GM18508 (cell line): ENCODE measurements at regions not wholly inside any gene's neighbourhood (a gene's known extent, or its start where the extent isn't known, plus 50 kb on each side); places are given as distances from the start of the nearest gene placed in this dataset.

Source experiments
- ATAC-seq: cut with Tn5 transposase; IDR thresholded peaks from one replicate; pipeline ENCODE4 v1.9.1; 2021; ENCODE audit warnings: moderate number of reproducible peaks; ENCODE audit not compliant: insufficient read depth, unreplicated experiment

GRCh38 chr1:209260136-209260535 lies 323.4 kb upstream of the CAMK1G start:
- ATAC-seq: no peak

- ATAC-seq: no peak
Measured at GRCh38 chr1:209262631-209263030, 320.9 kb upstream of the CAMK1G start.

- ATAC-seq: no peak
Measured at GRCh38 chr1:209265301-209265700, 318.2 kb upstream of the CAMK1G start.

- ATAC-seq: no peak
Measured at GRCh38 chr1:209266590-209267205, 316.8 kb upstream of the CAMK1G start.

- no peak for ATAC-seq
Measured at GRCh38 chr1:209267968-209268367, 315.5 kb upstream of the CAMK1G start.

GRCh38 chr1:209268479-209268878 lies 315.0 kb upstream of the CAMK1G start:
- no peak for ATAC-seq

GRCh38 chr1:209276321-209276720 lies 307.2 kb upstream of the CAMK1G start:
- ATAC-seq: no peak

GRCh38 chr1:209277662-209278061 lies 305.9 kb upstream of the CAMK1G start:
- ATAC-seq: no peak

- ATAC-seq: no peak
Measured at GRCh38 chr1:209291715-209292114, 291.8 kb upstream of the CAMK1G start.

- no peak for ATAC-seq
Measured at GRCh38 chr1:209302779-209303568, 280.5 kb upstream of the CAMK1G start.

GRCh38 chr1:209304166-209304565 lies 279.3 kb upstream of the CAMK1G start:
- no peak for ATAC-seq

GRCh38 chr1:209305221-209305954 lies 278.1 kb upstream of the CAMK1G start:
- ATAC-seq: no peak

GRCh38 chr1:209307846-209308245 lies 275.7 kb upstream of the CAMK1G start:
- no peak for ATAC-seq

- no peak for ATAC-seq
Measured at GRCh38 chr1:209309198-209309597, 274.3 kb upstream of the CAMK1G start.

- ATAC-seq: no peak
Measured at GRCh38 chr1:209311770-209312169, 271.7 kb upstream of the CAMK1G start.

GRCh38 chr1:209316929-209317328 lies 266.6 kb upstream of the CAMK1G start:
- no peak for ATAC-seq

- ATAC-seq: no peak
Measured at GRCh38 chr1:209318181-209319056, 265.1 kb upstream of the CAMK1G start.

- no peak for ATAC-seq
Measured at GRCh38 chr1:209319057-209319432, 264.5 kb upstream of the CAMK1G start.

GRCh38 chr1:209319549-209319948 lies 264.0 kb upstream of the CAMK1G start:
- ATAC-seq: no peak

- ATAC-seq: no peak
Measured at GRCh38 chr1:209323743-209324142, 259.8 kb upstream of the CAMK1G start.
